Lung (tissue), 11 donors: ENCODE measurements at regions not wholly inside any gene's neighbourhood (a gene's known extent, or its start where the extent isn't known, plus 50 kb on each side); places are given as distances from the start of the nearest gene placed in this dataset.

Source experiments
- ATAC-seq: fragments of 200-7000 bp; cut with Tn5 transposase; one replicate; pipeline ENCODE4 v1.9.1; 2020; ENCODE audit warnings: moderate number of reproducible peaks; ENCODE audit not compliant: insufficient read depth, low FRiP score
- DNase-seq, 3 donors: peaks; one replicate each; pipeline ENCODE4 v3.0.0-alpha.2; 2013 to 2017
- H3K27ac ChIP-seq, 2 donors: one replicate each; pipeline ENCODE4 v1.5.1; 2013; ENCODE audit warnings: mild to moderate bottlenecking in 2 of 2, moderate library complexity in 2 of 2, control low read depth in 1 of 2, inconsistent platforms in 1 of 2, low read depth in 1 of 2, low read length in 1 of 2
- H3K27me3 ChIP-seq, 3 donors: one replicate each; pipeline ENCODE4 v1.5.1; 2013; ENCODE audit warnings: low read length in 2 of 3; ENCODE audit not compliant: control insufficient read depth in 3 of 3, insufficient read depth in 3 of 3
- H3K36me3 ChIP-seq, 4 donors: one replicate each; pipeline ENCODE4 v1.5.1; 2013; ENCODE audit warnings: low read length in 4 of 4, mild to moderate bottlenecking in 1 of 4, moderate library complexity in 1 of 4; ENCODE audit not compliant: control insufficient read depth in 4 of 4, insufficient read depth in 4 of 4
- H3K4me1 ChIP-seq, 5 donors: one replicate each; pipeline ENCODE4 v1.5.1; 2013; ENCODE audit warnings: low read length in 5 of 5, mild to moderate bottlenecking in 2 of 5, moderate library complexity in 1 of 5; ENCODE audit not compliant: control insufficient read depth in 5 of 5, insufficient read depth in 5 of 5
- H3K4me3 ChIP-seq: one replicate; pipeline ENCODE4 v1.5.1; 2013; ENCODE audit warnings: mild to moderate bottlenecking, control low read depth, moderate library complexity
- H3K9ac ChIP-seq, 2 donors: one replicate each; pipeline ENCODE4 v1.5.1; 2013; ENCODE audit warnings: low read length in 2 of 2, control low read depth in 1 of 2; ENCODE audit not compliant: insufficient read depth in 1 of 2
- H3K9me3 ChIP-seq, 4 donors: one replicate each; pipeline ENCODE4 v1.5.1; 2013; ENCODE audit warnings: low read length in 3 of 4, mild to moderate bottlenecking in 1 of 4, moderate library complexity in 1 of 4; ENCODE audit not compliant: control insufficient read depth in 4 of 4, insufficient read depth in 3 of 4
- CTCF ChIP-seq: IDR thresholded peaks from 2 replicates; pipeline ENCODE4 v1.5.1; 2012; ENCODE audit warnings: mild to moderate bottlenecking; ENCODE audit errors: control extremely low read depth, extremely low read depth
- WGBS, 2 donors: extraction: QIAGEN DNeasy Blood & Tissue Kit; methylation state at CpG; one replicate each; pipeline ENCODE4 v1.1.7; 2013; 5-methylcytosine and 5-hydroxymethylcytosine counted together
- donor health status: control.
- donor health status: control.
- donor health status: Bipolar disorder and iron deficiency.
- donor health status: healthy.
- donor health status: DM: yes; HTN: yes; CAD: no.

GRCh38 chr7:91553410-91553895, 289.2 kb downstream of the FZD1 start:
- ATAC-seq (no peak), DNase-seq (no peak)
- Histone ChIP-seq H3K9ac (no peak overlapping the region), H3K36me3 (no peaks in the 10 kb centered on the region), H3K27ac (no peak overlapping the region), H3K4me3 (no peak overlapping the region), H3K9me3 (no peaks in the 10 kb centered on the region), H3K27me3 (no peaks in the 10 kb centered on the region), H3K4me1 (peaks cover 0 to 15% (median 2%) of the 10 kb centered on the region in 5 donors)
- WGBS, 2 donors = 88% methylated on average over 3 of the region's 3 CpGs
- TF ChIP-seq CTCF = no peak

GRCh38 chr7:91554883-91555282, 290.6 kb downstream of the FZD1 start:
- TF ChIP-seq CTCF = no peak
- ATAC-seq = no peak
- DNase-seq = no peak
- Histone ChIP-seq H3K4me1 (peaks cover 0 to 10% (median 2%) of the 10 kb centered on the region in 5 donors), H3K27me3 (no peaks in the 10 kb centered on the region), H3K36me3 (no peaks in the 10 kb centered on the region), H3K9ac (no peak overlapping the region), H3K9me3 (no peaks in the 10 kb centered on the region), H3K27ac (no peak overlapping the region), H3K4me3 (no peak overlapping the region)
- WGBS, 2 donors = 62 to 66% methylated on average over 6 of the region's 6 CpGs

GRCh38 chr7:91556239-91556638, 292.0 kb downstream of the FZD1 start:
- ATAC-seq = no peak
- Histone ChIP-seq H3K36me3 (no peaks in the 10 kb centered on the region), H3K4me1 (peaks cover 0 to 10% (median 2%) of the 10 kb centered on the region in 5 donors), H3K27ac (no peak overlapping the region), H3K4me3 (no peak overlapping the region), H3K27me3 (no peaks in the 10 kb centered on the region), H3K9ac (no peak overlapping the region), H3K9me3 (no peaks in the 10 kb centered on the region)
- DNase-seq = no peak
- WGBS, 2 donors = 86 to 87% methylated on average over 4 of the region's 4 CpGs
- TF ChIP-seq CTCF = no peak

GRCh38 chr7:91556956-91557650, 292.9 kb downstream of the FZD1 start:
- whole genome bisulfite sequencing, 2 donors = 71 to 75% methylated on average over 7 of the region's 7 CpGs
- no peak for ATAC-seq
- no peak overlapping the region for H3K9ac ChIP-seq

More at GRCh38 chr7:91556956-91557650, 292.9 kb downstream of the FZD1 start:
- H3K27ac ChIP-seq = no peak overlapping the region
- no peaks in the 10 kb centered on the region for H3K27me3 ChIP-seq
- H3K4me3 ChIP-seq = no peak overlapping the region
- no peaks in the 10 kb centered on the region for H3K9me3 ChIP-seq
- peaks cover 0 to 10% (median 2%) of the 10 kb centered on the region in 5 donors for H3K4me1 ChIP-seq
- H3K36me3 ChIP-seq = no peaks in the 10 kb centered on the region
- DNase-seq = peak in 1 of 3 donors; percentile 67
- no peak for TF ChIP-seq CTCF
